ENCODE measurements at regions not wholly inside any gene's neighbourhood (a gene's known extent, or its start where the extent isn't known, plus 50 kb on each side); places are given as distances from the start of the nearest gene placed in this dataset.

- intact Hi-C loops (cut with DNase I): no loop called here
- no peaks in the 10 kb centered on the region for H3K4me1 ChIP-seq
- H3K36me3 ChIP-seq: no peaks in the 10 kb centered on the region
- ATAC-seq (no peak), DNase-seq (no peak)
- no peak overlapping the region for H3K27ac ChIP-seq
- 91% methylated on average over 5 of the region's 5 CpGs for WGBS, 2 donors
- no peak for TF ChIP-seq CTCF (IDR thresholded peaks at IDR 0.05)
- no peaks in the 10 kb centered on the region for H3K9me3 ChIP-seq
- no peaks in the 10 kb centered on the region for H3K27me3 ChIP-seq
- H3K4me3 ChIP-seq: no peak overlapping the region
Observed at GRCh38 chr1:213333121-213333520, 282.1 kb downstream of the RPS6KC1 start.

GRCh38 chr1:213335084-213335483 is 284.0 kb downstream of the RPS6KC1 start:
- Histone ChIP-seq H3K4me3 (no peak overlapping the region), H3K27ac (no peak overlapping the region), H3K9me3 (no peaks in the 10 kb centered on the region), H3K4me1 (no peaks in the 10 kb centered on the region), H3K36me3 (no peaks in the 10 kb centered on the region), H3K27me3 (no peaks in the 10 kb centered on the region)
- DNase-seq (no peak), ATAC-seq (no peak)
- no peak for TF ChIP-seq CTCF (IDR thresholded peaks at IDR 0.05)
- intact Hi-C loops (cut with DNase I): no loop called here
- WGBS, 2 donors: 90 to 96% methylated on average over 3 of the region's 3 CpGs

GRCh38 chr1:213337025-213337678 is 286.1 kb downstream of the RPS6KC1 start:
- no peak overlapping the region for H3K27ac ChIP-seq
- no peaks in the 10 kb centered on the region for H3K27me3 ChIP-seq
- H3K4me3 ChIP-seq: no peak overlapping the region
- H3K9me3 ChIP-seq: no peaks in the 10 kb centered on the region
- DNase-seq: no peak
- WGBS, 2 donors: 91 to 92% methylated on average over 3 of the region's 3 CpGs
- ATAC-seq: no peak
- intact Hi-C loops (cut with DNase I): no loop called here
- H3K36me3 ChIP-seq: no peaks in the 10 kb centered on the region
- TF ChIP-seq CTCF (IDR thresholded peaks at IDR 0.05): no peak
- no peaks in the 10 kb centered on the region for H3K4me1 ChIP-seq

GRCh38 chr1:213340593-213340992 is 289.6 kb downstream of the RPS6KC1 start:
- ATAC-seq (no peak), DNase-seq (no peak)
- intact Hi-C loops (cut with DNase I): no loop called here
- TF ChIP-seq CTCF (IDR thresholded peaks at IDR 0.05): no peak
- H3K9me3 ChIP-seq: peaks cover 0 to 4% (median 0%) of the 10 kb centered on the region in 11 donors
- H3K27me3 ChIP-seq: no peaks in the 10 kb centered on the region
- H3K27ac ChIP-seq: no peak overlapping the region
- no peaks in the 10 kb centered on the region for H3K4me1 ChIP-seq
- no peak overlapping the region for H3K4me3 ChIP-seq
- H3K36me3 ChIP-seq: no peaks in the 10 kb centered on the region
- 85 to 89% methylated on average over 3 of the region's 3 CpGs for WGBS, 2 donors
